ENCODE measurements at regions not wholly inside any gene's neighbourhood (a gene's known extent, or its start where the extent isn't known, plus 50 kb on each side); places are given as distances from the start of the nearest gene placed in this dataset.
"Not testable (repeated sequence)": the region's sequence is repeated elsewhere in the genome, so short reads cannot be mapped to it uniquely, and the experiment has no call there.

DNA sequence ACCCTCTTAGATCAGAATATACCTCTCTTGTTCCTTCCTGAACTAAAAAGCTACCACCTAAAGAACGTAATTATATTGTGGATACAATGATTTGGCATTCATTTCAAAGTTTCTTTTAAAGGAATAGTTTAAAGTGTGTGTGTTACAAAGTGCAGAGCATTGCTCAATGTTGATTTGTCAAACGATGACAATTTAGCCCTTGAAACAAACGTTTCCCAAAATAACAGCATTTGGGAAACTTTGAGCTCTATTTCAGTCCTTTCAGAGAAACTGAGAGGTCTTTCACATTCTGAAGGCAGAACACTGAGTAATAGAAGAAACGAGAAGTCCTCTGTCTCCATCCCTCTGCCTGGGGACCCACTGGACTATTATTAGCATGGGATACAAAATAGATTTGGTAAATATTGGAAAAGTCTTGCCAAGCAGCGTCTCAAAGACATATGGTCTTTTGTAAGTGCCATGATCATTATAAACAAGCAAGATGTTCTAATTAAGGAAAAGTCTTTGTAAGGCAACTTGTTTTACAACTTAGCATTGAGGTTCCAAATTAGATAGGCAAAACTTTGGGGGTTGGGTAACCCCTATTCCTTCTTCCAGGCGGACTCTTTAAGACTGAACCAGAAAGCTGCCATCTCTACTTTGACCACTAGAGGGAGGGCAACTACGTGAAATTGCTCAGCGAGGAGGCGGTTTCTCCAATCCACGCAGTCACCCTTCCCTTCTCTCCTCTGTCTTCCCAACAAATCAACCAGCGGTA is 208.8 kb downstream of the RNF144B start:
- peak; percentile 75 for DNase-seq (ENCODE audit: low spot score)

DNA sequence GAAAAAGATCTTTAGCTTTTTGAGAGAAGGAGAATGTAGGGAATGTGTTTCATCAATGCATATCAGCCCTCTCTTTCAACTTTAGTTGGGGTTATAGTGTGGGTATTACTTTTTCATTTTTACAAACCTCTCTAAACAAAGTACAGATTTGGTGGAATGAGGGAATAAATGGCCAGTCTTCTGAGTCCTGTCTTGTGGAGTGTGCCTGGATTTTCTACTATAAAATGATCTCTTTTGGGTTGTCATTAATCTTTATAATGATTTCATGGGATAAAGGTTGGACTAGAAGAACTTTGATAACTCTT is 209.3 kb downstream of the RNF144B start:
- DNase-seq (ENCODE audit: low spot score) = no peak

DNA sequence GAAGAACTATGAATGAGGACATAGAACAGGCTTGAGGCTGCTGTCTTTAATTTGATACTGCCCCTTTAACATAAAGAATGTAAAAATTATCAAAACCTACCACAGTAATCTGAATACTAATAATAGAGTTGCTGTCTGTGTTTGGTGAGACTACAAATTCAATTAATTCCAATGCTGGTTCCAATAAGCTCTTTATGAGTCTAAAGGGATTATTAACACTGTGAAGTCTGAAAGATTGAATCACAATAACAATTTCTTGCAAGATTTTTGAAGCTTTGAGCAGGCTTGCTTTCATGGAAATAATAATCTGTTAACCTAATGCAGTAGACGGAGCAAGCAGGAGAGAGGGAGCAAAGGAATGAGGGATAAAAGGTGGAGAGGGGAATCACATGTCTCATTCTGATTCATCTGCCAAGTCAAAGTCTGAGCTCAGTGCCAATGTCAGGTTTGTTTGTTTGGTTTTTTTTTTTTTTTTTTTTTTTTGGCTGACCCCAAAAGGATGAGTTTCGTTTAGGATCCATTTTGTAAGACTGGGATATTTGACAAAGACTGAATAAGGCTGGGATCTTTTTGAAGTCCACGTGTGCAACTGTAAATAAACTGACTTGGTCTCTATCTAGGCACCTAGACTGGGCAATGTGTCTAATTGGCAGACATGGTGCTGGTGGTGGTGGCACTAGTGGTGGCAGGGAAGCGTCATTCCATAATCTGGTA is 211.6 kb downstream of the RNF144B start:
- no peak for DNase-seq (ENCODE audit: low spot score)

DNA sequence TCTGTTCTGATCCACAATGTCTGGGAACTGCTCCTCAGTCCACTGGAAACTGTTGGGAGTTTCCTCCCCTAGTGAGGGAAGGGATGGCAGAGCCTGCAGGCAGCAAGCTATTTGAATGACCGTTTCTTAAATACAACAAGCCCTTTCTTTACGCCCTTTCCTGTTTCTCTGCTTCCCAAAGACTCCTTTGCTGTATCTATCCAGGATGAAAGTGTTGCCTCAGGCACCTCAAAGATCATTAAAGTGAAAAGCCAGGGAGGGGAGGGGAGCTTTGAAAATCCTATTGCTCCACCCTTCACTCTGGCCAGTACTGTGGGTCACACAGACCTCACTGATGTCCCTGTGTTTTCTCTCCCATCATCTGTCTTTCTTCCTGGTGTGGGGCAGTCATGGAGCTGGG is 213.1 kb downstream of the RNF144B start:
- no peak for DNase-seq (ENCODE audit: low spot score)

DNA sequence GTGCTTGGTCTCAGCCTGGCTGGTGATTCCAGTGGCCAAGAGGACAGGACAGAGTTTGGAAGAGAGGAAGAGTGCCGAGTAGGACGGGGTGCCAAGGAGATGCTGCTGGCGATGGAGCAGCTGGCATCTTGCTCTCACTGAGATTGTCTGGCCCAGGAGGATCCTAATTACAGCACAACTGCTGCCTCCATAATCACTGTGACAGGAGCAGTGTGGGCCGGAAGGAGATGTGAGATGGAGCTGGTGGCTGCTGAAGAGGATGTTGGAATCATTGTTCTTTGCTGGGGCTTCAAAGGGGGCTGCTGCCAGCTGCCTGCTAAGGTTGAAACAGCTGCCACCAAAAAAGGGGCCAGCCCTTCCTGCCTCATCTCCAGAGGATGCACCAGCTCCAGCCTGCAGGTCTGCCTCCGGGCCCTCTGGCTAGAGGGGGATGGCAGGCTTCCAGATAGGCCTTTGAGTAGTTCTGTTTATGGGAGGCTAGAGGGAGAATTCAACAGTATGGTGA is 214.4 kb downstream of the RNF144B start:
- no peak for DNase-seq (ENCODE audit: low spot score)

DNA sequence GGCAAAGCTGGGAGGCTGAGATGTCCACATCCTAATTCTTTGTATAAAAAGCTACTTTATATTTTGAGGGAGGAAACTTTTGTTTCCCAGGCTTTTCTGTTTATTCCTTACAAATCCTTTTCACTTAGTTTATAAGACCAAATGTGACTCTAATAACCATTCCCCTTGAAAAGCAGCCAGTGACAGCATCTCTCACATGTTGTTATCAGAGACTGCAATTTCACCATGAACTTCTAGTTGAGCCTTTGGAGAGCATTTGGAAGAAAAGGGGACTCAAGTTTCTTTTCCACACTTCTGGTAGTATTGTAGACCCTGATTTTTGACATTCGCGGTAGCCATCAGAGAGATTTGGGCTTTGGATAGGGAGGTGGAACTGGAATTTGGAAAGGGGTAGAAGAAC is 215.8 kb downstream of the RNF144B start:
- DNase-seq (ENCODE audit: low spot score) = no peak

DNA sequence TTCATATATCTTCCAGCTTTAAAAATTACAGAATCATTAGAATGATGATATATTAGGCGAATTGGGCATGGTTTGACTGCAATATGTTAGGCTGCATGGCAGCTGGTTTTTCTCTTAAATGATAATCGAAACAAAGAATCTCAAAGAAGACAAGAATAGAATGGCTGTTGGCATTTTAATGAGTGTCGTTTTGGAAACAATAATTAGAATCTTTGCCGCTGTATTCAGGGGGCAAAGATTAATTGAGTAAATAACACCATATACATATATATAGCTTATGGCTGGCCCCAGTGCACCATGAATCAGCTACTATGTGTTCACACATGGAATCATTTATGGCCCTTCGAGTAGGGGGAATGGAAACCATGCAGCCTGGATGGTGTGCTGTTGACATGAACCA is 216.2 kb downstream of the RNF144B start:
- DNase-seq (ENCODE audit: low spot score) = no peak

DNA sequence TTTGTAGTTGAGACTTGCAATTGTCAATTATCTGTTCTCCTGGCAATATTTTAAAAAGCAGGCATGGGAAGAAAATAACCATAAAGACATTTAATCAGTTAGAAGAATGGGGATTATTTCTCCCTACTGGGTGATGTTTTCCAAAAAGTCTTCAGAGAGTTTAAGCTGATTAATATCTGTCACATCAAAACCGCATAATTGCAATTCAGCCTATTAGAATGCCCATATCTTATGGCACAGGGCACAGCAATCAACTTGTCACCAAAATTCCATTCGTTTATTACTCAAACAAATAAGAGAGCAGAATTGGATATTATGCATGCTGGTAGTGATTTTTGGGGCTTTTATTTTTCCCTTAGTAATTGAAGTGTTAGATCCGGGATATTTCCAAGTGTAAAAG is 218.7 kb downstream of the RNF144B start:
- no peak for DNase-seq (ENCODE audit: low spot score)

DNA sequence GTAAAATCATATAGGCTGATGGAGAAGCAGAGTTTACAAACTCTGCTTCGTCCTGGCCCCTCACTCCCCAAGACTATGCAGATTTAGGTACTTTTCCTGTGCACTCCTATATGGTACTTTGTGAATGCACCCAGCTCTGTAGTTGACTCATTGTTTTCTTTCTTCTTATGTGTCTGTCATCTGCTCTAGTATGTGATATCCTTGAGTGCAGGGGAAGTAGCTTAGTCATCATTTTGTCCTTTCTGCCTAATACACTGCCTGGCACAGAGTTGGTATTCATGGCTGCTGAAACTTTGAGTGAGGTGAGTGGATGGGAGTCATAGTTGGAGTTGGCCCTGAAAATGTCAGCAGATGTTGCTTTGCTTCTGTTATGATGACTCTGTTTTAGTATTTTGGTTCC is 222.6 kb downstream of the RNF144B start:
- no peak for DNase-seq (ENCODE audit: low spot score)

DNA sequence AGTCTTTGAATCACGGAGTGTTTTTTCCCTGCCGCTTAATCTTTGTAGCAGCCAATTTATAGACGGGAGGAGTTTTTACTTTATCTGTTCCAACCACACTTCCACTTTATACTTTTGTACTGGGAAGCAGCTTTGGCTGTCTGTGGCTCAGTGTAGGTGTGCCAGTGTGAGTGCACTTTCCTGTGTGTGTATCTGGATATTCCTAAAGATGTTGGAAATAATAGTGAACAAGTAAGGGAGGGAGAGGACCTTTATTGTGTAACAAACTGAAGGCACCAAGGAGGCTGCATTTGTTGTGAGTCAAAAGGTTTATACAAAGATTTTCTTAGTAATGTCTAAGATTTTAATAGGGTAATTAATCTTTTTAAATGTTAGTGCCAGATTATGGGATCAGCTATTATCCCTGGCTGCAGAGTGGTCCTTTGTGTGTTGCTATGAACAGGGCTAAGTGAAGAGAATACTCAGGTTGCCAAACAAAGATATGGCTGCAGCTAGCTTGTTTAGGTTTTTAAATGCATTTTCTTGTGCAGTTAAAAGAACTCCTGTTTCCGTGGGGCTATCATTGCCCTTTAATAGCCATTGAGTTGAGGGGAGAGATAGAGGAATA is 226.3 kb downstream of the RNF144B start:
- DNase-seq (ENCODE audit: low spot score) = no peak

DNA sequence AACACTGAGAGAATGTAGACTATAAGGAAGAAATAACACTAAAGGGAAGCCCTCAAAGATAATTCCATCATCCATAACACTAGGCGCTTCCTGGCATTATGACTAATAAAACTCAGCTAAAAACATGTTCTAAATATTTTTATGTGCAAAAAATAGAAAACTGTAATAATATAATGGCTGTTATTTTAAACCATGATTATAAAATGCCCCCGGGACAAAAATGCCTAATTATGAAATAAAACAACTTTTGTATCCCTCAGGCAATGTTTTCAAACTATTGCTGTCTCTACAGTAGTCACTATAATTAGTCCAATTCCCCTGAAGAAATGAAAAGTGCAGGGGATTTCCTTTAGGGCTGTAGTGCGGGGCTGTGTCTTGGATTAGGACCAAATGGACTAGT is 242.4 kb downstream of the RNF144B start:
- DNase-seq (ENCODE audit: low spot score) = no peak

DNA sequence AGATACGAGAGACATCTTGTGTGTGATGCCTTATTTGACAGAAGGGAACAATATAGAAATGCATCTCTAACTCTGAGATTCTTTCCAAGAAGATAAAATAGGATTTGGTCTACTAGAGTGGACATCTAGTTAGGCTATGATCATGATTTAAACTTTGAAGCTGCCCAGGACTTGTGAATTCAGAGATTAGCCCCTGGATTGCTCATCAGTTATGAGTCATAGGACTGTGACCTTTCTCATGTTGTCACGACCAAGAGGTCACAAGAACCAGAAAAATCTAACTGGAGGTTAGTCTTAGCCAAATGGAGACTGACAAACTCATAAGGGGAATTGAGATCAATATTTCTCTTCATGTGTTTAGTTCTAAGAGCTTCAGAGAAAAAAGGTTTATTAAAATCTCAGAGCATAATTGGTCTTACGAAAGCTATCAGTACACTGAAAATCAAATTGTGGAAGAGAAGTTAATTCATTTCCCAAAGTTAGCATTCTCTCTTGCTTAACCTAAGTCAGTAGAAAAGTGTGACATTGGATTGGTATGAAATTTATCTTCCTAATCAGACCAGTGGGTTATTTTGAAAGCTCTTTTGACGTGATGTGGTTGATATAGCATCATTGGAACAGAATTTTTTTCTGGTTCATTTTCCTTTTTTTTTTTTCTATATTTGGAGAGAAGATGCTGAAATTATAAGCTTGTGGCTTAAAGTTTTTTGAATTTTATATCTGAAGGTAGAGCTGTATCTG is 245.7 kb downstream of the RNF144B start:
- DNase-seq (ENCODE audit: low spot score) = no peak

DNA sequence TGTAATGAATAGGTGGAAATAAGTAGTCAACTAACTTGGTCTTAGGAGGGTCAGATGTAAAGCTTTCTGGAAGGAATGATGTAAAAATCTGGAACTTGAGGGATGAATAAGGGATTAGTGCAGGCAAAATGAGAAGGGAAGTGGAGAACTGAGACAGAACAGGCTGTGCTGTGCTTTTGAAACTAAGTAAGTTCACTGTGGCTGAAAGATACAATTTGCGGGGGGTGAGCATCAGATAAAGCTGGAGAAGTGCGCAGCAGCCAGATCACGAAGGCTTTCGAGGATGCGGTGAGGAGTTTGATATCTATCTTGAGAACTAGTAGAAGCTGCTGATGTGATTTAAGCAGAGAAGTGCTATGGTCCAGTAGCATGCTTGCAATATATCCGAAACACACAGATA is 247.8 kb downstream of the RNF144B start:
- no peak for DNase-seq (ENCODE audit: low spot score)

DNA sequence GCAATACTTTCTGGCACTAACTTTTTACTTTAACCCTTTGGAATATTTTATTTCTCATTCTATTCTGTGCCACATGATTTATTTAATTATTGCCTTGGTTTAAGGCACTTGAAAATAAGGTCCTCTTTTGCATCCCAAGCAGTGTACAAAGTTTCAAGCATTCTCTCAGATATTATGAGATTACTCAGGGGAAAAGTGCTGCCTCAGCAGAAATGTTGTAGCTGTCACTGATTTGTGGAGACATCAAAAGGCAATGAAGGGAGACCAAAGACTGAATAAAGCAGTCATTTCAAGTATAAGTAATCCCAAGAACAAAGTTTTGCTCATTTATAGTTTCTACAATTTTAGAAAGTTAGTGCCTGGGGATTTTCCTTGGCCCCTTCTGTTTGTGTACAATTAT is 253.0 kb downstream of the RNF144B start:
- DNase-seq (ENCODE audit: low spot score) = no peak

DNA sequence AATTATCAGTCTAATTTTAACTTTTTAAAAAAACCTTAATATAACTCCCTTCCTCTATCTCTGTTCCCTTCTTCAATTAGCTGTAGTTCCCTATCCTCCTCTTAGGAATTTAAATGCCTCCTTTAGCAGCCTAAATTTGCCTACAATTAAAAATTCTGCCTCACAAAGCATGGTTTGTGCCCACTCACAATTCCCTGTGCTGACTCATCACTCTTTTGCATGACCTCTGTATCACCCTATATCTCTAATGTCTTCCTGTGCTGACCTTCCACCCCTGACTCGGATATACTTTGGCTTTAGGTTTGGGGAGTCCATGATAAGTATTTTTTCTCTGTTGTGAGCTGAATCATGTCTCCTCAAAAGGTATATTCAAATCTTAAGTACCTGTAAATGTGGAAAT is 253.6 kb downstream of the RNF144B start:
- no peak for DNase-seq (ENCODE audit: low spot score)

DNA sequence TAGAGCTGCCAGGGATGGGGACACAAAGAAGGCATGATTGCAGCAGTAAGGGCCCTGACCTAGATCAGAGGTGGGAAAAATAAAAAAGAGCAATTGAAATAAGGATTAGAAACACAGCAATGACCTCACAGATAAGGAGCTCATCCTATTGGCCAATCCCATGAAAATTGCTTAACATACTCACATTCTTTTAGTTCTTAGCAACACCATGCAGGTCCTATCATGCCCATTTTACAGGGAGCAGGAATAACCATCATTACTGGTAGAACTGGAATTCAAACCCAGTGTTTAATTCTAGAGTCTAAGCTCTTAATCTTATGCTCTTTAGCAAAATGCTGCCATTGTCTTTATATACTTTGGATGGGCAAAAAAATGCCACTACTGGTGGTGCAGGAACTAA is 267.7 kb downstream of the RNF144B start:
- no peak for DNase-seq (ENCODE audit: low spot score)

DNA sequence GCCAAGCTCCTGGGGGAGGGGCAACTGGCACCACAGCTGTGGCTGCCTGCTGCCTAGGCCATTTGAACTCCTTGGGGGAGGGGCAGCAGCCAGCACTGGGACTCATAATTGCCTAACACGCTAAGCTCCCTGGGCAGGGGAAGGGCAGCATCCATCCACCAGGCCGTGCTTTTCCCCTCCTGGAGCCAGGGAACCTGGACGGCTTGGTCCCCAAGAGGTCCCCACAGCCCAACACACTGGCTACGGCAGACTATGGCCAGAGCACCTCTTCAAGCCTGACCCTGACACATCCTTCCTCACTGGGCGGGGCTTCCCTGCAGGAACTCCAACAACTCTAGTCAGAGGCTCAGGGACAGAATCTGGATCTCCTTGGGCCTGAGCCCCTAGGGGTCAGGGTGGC is 269.4 kb downstream of the RNF144B start:
- no peak for DNase-seq (ENCODE audit: low spot score)

DNA sequence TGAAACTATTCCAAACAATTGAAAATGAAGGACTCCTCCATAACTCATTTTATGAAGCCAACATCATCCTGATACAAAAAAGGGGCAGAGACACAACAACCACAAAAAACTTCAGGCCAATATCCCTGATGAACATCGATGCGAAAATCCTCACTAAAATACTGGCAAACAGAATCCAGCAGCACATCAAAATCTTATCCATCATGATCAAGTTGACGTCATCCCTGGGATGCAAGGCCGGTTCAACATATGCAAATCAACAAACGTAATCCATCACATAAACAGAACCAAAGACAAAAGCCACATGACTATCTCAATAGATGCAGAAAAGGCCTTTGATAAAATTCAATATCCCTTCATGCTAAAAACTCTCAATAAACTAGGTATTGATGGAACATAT is 272.8 kb downstream of the RNF144B start:
- DNase-seq (ENCODE audit: low spot score) = not testable (repeated sequence)

DNA sequence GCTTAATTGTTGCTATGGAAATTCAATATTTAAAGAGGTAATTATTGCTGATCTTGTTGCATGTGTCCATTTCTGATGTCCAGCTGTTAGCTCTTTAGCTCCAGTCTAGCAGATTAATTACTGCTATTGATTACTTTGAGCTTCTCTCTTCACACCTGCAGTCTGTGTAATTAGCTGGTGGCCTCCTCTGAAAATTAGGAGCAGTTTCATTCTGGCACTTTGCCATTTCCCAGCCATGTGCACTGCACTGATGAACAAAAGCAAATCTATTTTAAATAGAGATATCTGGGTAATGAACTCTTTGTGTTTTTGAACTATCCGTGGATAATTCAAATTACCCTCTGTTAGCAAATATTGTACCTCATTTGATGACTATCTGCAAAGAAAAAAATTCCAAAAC is 275.9 kb downstream of the RNF144B start:
- no peak for DNase-seq (ENCODE audit: low spot score)

DNA sequence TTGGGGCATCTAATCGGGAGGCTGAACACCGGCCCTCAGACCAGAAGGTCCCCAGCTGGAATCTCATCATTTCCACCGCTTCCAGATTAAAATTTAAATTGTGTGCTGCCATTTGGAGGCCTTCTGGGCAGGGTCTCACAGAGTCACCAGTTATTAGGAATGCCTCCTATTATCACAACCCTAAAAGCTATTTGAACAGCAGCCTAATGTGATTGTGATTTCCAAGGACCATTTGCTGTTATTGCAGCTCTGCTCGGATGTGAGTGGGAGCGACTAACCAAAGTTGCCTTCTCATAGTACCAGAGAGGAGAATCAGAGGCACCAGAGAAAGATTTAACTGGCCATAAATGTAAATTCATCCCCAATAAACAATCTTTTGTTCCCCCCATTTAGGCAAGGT is 277.3 kb downstream of the RNF144B start:
- DNase-seq (ENCODE audit: low spot score) = no peak

DNA sequence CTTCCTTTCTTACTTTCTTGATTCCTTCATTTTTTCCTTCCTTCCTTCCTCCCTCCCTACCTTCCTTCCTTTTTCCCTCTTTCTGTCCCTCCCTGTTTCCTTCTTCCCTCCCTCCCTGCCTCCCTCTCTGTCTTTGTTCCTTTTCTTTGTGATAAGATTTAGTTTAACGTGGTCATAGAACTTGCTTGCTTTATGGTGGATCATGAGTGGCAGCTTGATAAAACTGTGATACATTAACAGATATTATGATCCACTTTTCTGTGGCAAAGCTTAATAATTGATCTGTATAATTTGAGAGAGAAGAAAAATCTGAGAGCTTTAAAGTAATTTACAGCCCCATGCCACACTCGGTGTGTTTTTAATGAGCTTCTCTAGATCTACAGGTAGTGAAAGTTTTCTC is 280.5 kb downstream of the RNF144B start:
- no peak for DNase-seq (ENCODE audit: low spot score)

DNA sequence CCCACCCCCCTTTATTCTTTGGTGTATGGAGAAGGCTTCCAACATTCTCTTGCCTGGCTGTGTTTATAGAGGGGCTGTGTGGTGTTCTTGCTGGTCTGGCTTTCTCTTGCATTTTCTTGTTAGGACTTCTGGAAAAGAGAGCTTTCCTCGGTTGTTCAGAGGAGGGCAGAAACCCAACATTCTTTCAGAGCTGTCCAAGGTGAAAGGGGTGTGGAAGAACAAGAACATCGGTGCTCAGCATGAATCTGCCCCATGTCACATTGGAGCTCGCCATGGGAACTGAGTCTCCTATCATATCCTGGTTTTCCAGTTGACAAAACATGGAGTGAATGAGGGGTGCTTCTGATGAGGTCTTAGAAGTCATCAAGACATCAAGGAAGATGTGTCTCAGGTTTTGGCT is 281.8 kb downstream of the RNF144B start:
- DNase-seq (ENCODE audit: low spot score) = no peak

DNA sequence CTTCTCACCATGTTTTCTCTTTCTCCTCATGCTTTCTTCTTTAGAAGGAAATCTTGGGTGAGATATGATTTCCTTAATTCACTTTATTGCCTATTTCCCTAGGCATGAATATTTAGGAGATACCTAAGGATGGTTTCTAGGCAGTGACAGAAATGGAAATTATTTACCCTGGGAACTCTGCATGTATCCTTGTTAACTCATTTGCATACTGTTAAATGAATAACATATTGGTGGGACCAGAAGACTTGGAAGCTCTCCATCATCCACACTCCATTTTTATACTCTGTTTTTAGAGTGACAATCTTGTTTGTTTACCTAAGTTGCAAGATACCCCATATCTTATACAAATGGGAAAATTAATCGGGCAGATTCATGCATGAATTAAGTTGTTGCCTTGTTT is 285.7 kb downstream of the RNF144B start:
- DNase-seq (ENCODE audit: low spot score) = no peak

All from ureter (tissue), 1 donor.